ENCODE measurements at regions not wholly inside any gene's neighbourhood (a gene's known extent, or its start where the extent isn't known, plus 50 kb on each side); places are given as distances from the start of the nearest gene placed in this dataset.

DNA sequence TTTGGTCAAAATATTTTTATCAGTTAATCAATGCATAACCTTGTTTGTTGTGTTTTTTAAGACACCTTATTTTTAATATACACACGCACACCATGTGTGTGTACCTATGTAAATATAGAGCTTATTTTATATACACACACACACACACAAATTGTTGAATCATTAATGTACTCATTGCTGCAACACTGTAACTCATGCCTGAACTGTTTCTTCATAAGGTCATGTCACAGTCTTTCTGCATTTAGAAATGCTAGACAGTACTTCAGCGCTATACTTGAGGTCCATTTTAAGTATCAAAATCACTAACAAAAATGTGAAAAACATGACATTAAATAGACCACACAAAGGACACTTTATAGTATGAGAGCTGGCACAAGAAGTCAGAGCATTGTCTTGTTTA is 589.4 kb downstream of the SI start:
- no peak overlapping the region for H3K27ac ChIP-seq (ENCODE audit: extremely low read depth, low read depth, low read length)
- BruUV-seq (replicated peaks), result no TSS peak
- H3K4me3 ChIP-seq, result no peak overlapping the region
- no peaks in the 10 kb centered on the region for H3K9me1 ChIP-seq (ENCODE audit: control insufficient read depth, insufficient read depth, low read length)
- FAIRE-seq, result no peak
- H3K36me3 ChIP-seq (ENCODE audit: control insufficient read depth, insufficient read depth, low read length), result no peaks in the 10 kb centered on the region
- in situ Hi-C loops (cut with MboI), result no loop called here
- intact Hi-C loops (cut with micrococcal nuclease), result no loop called here
- ATAC-seq, result no peak
- no peak for TF ChIP-seq FOXP1 (CRISPR knock-in tag; IDR thresholded peaks at IDR 0.05)
- no peak for TF ChIP-seq ZNF668 (CRISPR knock-in tag; IDR thresholded peaks at IDR 0.05)
- TF ChIP-seq, protein P1, sequence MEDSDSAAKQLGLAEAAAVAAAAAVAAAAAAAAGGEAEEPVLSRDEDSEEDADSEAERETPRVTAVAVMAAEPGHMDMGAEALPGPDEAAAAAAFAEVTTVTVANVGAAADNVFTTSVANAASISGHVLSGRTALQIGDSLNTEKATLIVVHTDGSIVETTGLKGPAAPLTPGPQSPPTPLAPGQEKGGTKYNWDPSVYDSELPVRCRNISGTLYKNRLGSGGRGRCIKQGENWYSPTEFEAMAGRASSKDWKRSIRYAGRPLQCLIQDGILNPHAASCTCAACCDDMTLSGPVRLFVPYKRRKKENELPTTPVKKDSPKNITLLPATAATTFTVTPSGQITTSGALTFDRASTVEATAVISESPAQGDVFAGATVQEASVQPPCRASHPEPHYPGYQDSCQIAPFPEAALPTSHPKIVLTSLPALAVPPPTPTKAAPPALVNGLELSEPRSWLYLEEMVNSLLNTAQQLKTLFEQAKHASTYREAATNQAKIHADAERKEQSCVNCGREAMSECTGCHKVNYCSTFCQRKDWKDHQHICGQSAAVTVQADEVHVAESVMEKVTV (CRISPR knock-in tag; IDR thresholded peaks at IDR 0.05), result no peak
- POLR2A ChIA-PET, result no interaction called here
- 0% methylated on average over 2 of the region's 2 CpGs for WGBS (ENCODE audit: insufficient coverage, low coverage, missing lambda C conversion rate)
- no peaks in the 10 kb centered on the region for H4K20me1 ChIP-seq (replicated peaks; ENCODE audit: control insufficient read depth, insufficient read depth, low read length)
- no peak overlapping the region for H3K4me2 ChIP-seq (ENCODE audit: insufficient read depth, low read length)
- H3K9ac ChIP-seq (ENCODE audit: insufficient read depth in 1 of 2, low read depth in 2 of 2, low read length in 2 of 2), result no peak overlapping the region
- H3K4me1 ChIP-seq (replicated peaks in 1 of 2; ENCODE audit: control insufficient read depth in 2 of 2, insufficient read depth in 2 of 2, low read length in 2 of 2), result no peaks in the 10 kb centered on the region
- H3K27me3 ChIP-seq (ENCODE audit: control insufficient read depth in 2 of 2, insufficient read depth in 2 of 2, low read length in 2 of 2), result no peaks in the 10 kb centered on the region
- no peaks in the 10 kb centered on the region for H3K79me2 ChIP-seq (ENCODE audit: control insufficient read depth, insufficient read depth, low read length)
- 0 out of 2 replicates have a peak, but pooled peaks cover 1% of the 10 kb centered on the region for H3K9me3 ChIP-seq (replicated peaks; ENCODE audit: control insufficient read depth, insufficient read depth, low read depth, low read length)
- no peak for DNase-seq (ENCODE audit: extremely low read depth in 1 of 4, low spot score in 3 of 4)
- no peak overlapping the region for H2AFZ ChIP-seq (ENCODE audit: low read depth, low read length)
- CTCF ChIA-PET (ENCODE audit: low intra/inter-chr PET ratio), result no interaction called here

DNA sequence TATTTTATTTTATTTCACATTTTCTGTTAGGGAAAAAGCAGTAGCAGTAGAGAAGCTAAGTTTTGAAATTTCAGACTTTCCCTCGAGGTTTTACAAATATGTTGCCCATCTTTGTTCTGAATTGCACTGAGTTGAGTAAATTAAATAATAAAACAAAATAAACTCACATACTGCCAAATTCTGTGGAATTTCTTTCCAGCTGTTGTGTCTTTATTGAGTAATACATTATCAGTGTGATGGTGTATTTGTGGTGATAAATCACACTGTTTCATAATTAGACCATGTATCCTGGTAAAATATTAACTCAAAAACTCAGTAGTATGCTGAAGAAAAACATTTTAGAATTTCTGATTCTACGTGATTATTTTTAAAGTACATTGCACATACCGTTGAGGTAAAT is 592.1 kb downstream of the SI start:
- no peak overlapping the region for H3K9ac ChIP-seq (ENCODE audit: insufficient read depth in 1 of 2, low read depth in 2 of 2, low read length in 2 of 2)
- TF ChIP-seq C11orf30 (IDR thresholded peaks at IDR 0.05; ENCODE audit: low read depth), result no peak
- TF ChIP-seq ASH1L (IDR thresholded peaks at IDR 0.05; ENCODE audit: borderline replicate concordance, low read depth, partially characterized antibody), result no peak
- TF ChIP-seq RBM17 (IDR thresholded peaks at IDR 0.05; ENCODE audit: borderline replicate concordance, low read depth, low read length), result no peak
- no peak for TF ChIP-seq CREBBP (IDR thresholded peaks at IDR 0.05; ENCODE audit: low read depth, low read length)
- TF ChIP-seq, protein P2, sequence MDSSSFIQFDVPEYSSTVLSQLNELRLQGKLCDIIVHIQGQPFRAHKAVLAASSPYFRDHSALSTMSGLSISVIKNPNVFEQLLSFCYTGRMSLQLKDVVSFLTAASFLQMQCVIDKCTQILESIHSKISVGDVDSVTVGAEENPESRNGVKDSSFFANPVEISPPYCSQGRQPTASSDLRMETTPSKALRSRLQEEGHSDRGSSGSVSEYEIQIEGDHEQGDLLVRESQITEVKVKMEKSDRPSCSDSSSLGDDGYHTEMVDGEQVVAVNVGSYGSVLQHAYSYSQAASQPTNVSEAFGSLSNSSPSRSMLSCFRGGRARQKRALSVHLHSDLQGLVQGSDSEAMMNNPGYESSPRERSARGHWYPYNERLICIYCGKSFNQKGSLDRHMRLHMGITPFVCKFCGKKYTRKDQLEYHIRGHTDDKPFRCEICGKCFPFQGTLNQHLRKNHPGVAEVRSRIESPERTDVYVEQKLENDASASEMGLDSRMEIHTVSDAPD (CRISPR knock-in tag; IDR thresholded peaks at IDR 0.05), result no peak
- TF ChIP-seq NCOA4 (IDR thresholded peaks at IDR 0.05; ENCODE audit: partially characterized antibody), result no peak
- intact Hi-C loops (cut with micrococcal nuclease), result no loop called here
- DNase-seq (ENCODE audit: extremely low read depth in 1 of 4, low spot score in 3 of 4) (no peak), FAIRE-seq (no peak), ATAC-seq (no peak)
- H3K27me3 ChIP-seq (ENCODE audit: control insufficient read depth in 2 of 2, insufficient read depth in 2 of 2, low read length in 2 of 2), result no peaks in the 10 kb centered on the region
- H3K4me3 ChIP-seq, result no peak overlapping the region
- H4K20me1 ChIP-seq (replicated peaks; ENCODE audit: control insufficient read depth, insufficient read depth, low read length), result no peaks in the 10 kb centered on the region
- H3K9me3 ChIP-seq (replicated peaks; ENCODE audit: control insufficient read depth, insufficient read depth, low read depth, low read length), result 0 out of 2 replicates have a peak, but pooled peaks cover 1% of the 10 kb centered on the region
- no TSS peak for BruUV-seq (replicated peaks)
- H3K9me1 ChIP-seq (ENCODE audit: control insufficient read depth, insufficient read depth, low read length), result no peaks in the 10 kb centered on the region
- ChIA-PET POLR2A (no interaction called here), CTCF (ENCODE audit: low intra/inter-chr PET ratio) (no interaction called here)
- in situ Hi-C loops (cut with MboI), result no loop called here
- no peak overlapping the region for H3K27ac ChIP-seq (ENCODE audit: extremely low read depth, low read depth, low read length)
- H2AFZ ChIP-seq (ENCODE audit: low read depth, low read length), result no peak overlapping the region
- H3K4me1 ChIP-seq (replicated peaks in 1 of 2; ENCODE audit: control insufficient read depth in 2 of 2, insufficient read depth in 2 of 2, low read length in 2 of 2), result no peaks in the 10 kb centered on the region
- WGBS (ENCODE audit: insufficient coverage, low coverage, missing lambda C conversion rate), result 0% methylated on average over 3 of the region's 3 CpGs
- no peaks in the 10 kb centered on the region for H3K79me2 ChIP-seq (ENCODE audit: control insufficient read depth, insufficient read depth, low read length)
- H3K4me2 ChIP-seq (ENCODE audit: insufficient read depth, low read length), result no peak overlapping the region
- no peaks in the 10 kb centered on the region for H3K36me3 ChIP-seq (ENCODE audit: control insufficient read depth, insufficient read depth, low read length)
